HG03378 (cell line): ENCODE measurements at regions not wholly inside any gene's neighbourhood (a gene's known extent, or its start where the extent isn't known, plus 50 kb on each side); places are given as distances from the start of the nearest gene placed in this dataset.

Experiments used
- ATAC-seq: cut with Tn5 transposase; IDR thresholded peaks from one replicate; pipeline ENCODE4 v1.9.1; 2021; ENCODE audit warnings: mild to moderate bottlenecking, moderate library complexity; ENCODE audit not compliant: unreplicated experiment

- ATAC-seq: no peak
These were observed 314.8 kb downstream of the DIPK2A start for GRCh38 chr3:144286235-144286910.

GRCh38 chr3:144287001-144287400 lies 315.4 kb downstream of the DIPK2A start:
- ATAC-seq: no peak

- ATAC-seq: no peak
These were observed 317.4 kb downstream of the DIPK2A start for GRCh38 chr3:144289057-144289456.

GRCh38 chr3:144294659-144295538 lies 323.3 kb downstream of the DIPK2A start:
- peak; percentile 90 for ATAC-seq

- ATAC-seq: no peak
These were observed 324.0 kb downstream of the DIPK2A start for GRCh38 chr3:144295613-144296012.

- no peak for ATAC-seq
These were observed 325.2 kb downstream of the DIPK2A start for GRCh38 chr3:144296808-144297207.

GRCh38 chr3:144301863-144302262 lies 330.2 kb downstream of the DIPK2A start:
- no peak for ATAC-seq

GRCh38 chr3:144307951-144308350 lies 336.3 kb downstream of the DIPK2A start:
- no peak for ATAC-seq

GRCh38 chr3:144308396-144308795 lies 336.8 kb downstream of the DIPK2A start:
- ATAC-seq: no peak

GRCh38 chr3:144312702-144313101 lies 341.1 kb downstream of the DIPK2A start:
- ATAC-seq: no peak

GRCh38 chr3:144314946-144315345 lies 343.3 kb downstream of the DIPK2A start:
- ATAC-seq: no peak

GRCh38 chr3:144317961-144318360 lies 346.3 kb downstream of the DIPK2A start:
- ATAC-seq: no peak

- ATAC-seq: no peak
These were observed 352.5 kb downstream of the DIPK2A start for GRCh38 chr3:144324076-144324475.

GRCh38 chr3:144332868-144333267 lies 361.2 kb downstream of the DIPK2A start:
- no peak for ATAC-seq

- no peak for ATAC-seq
These were observed 369.8 kb downstream of the DIPK2A start for GRCh38 chr3:144341471-144341870.

- ATAC-seq: no peak
These were observed 371.7 kb downstream of the DIPK2A start for GRCh38 chr3:144343343-144343742.

- ATAC-seq: no peak
These were observed 372.2 kb downstream of the DIPK2A start for GRCh38 chr3:144343777-144344176.

GRCh38 chr3:144344925-144345548 lies 373.4 kb downstream of the DIPK2A start:
- no peak for ATAC-seq

- ATAC-seq: no peak
These were observed 378.5 kb downstream of the DIPK2A start for GRCh38 chr3:144350125-144350524.

- ATAC-seq: no peak
These were observed 379.4 kb downstream of the DIPK2A start for GRCh38 chr3:144351011-144351410.

- no peak for ATAC-seq
These were observed 380.2 kb downstream of the DIPK2A start for GRCh38 chr3:144351773-144352365.
